K562 (cell line): ENCODE measurements at regions not wholly inside any gene's neighbourhood (a gene's known extent, or its start where the extent isn't known, plus 50 kb on each side); places are given as distances from the start of the nearest gene placed in this dataset.

ENCODE experiments used
- ATF3 ChIP-seq, 2 experiments: fragments of 450-650 bp in 1 of 2; sonication (generic) in 1 of 2; formaldehyde crosslinking in 1 of 2; IDR thresholded peaks in 1 of 2; conservative IDR thresholded peaks in 1 of 2; 2 replicates each; pipeline versions ENCODE4 v1.6.1 to v1.8.1; 2016 to 2023; ENCODE audit warnings: mild to moderate bottlenecking in 2 of 2, moderate library complexity in 2 of 2, inconsistent platforms in 1 of 2, missing genetic modification reagents in 1 of 2
- ATF7 ChIP-seq: fragments of 450-650 bp; IDR thresholded peaks from 2 replicates; pipeline ENCODE4 v1.7.1; 2014; ENCODE audit warnings: mild to moderate bottlenecking, moderate library complexity
- HEY1 ChIP-seq: fragments of 250-450 bp; sonication (Bioruptor Pico); IDR thresholded peaks from 2 replicates; pipeline ENCODE4 v1.5.0; 2020; ENCODE audit warnings: mild to moderate bottlenecking, moderate library complexity, borderline replicate concordance
- KDM4B ChIP-seq, 2 experiments: fragments of 450-650 bp in 1 of 2; sonication (generic) in 1 of 2; IDR thresholded peaks; 2 replicates each; pipeline ENCODE4 v1.6.1; 2016 to 2017; ENCODE audit warnings: borderline replicate concordance in 2 of 2, antibody characterized with exemption in 1 of 2, low read depth in 1 of 2, mild to moderate bottlenecking in 1 of 2
- LEF1 ChIP-seq: fragments of 450-650 bp; IDR thresholded peaks from 2 replicates; pipeline ENCODE4 v1.6.1; 2016; ENCODE audit warnings: mild to moderate bottlenecking
- MAFG ChIP-seq: fragments of 450-650 bp; conservative IDR thresholded peaks from 2 replicates; pipeline ENCODE4 v1.6.1; 2016; ENCODE audit warnings: missing genetic modification characterization, missing compliant biosample characterization
- NFE2 ChIP-seq: IDR thresholded peaks from 2 replicates; pipeline ENCODE4 v1.6.1; 2014; ENCODE audit warnings: antibody characterized with exemption, low read depth
- PRDM10 ChIP-seq: fragments of 450-650 bp; IDR thresholded peaks from 2 replicates; pipeline ENCODE4 v1.6.1; 2018; ENCODE audit not compliant: partially characterized antibody
- RBM17 ChIP-seq: fragments of 200-400 bp; formaldehyde crosslinking; IDR thresholded peaks from 2 replicates; pipeline ENCODE4 v1.6.1; 2017; ENCODE audit warnings: low read depth, mild to moderate bottlenecking, low read length, borderline replicate concordance
- SAFB2 ChIP-seq: fragments of 200-400 bp; formaldehyde crosslinking; IDR thresholded peaks from 2 replicates; pipeline ENCODE4 v1.6.1; 2018; ENCODE audit warnings: borderline replicate concordance, low read length, low read depth, moderate library complexity; ENCODE audit not compliant: severe bottlenecking
- SNIP1 ChIP-seq: fragments of 450-650 bp; IDR thresholded peaks from 2 replicates; pipeline ENCODE4 v1.7.1; 2017; ENCODE audit warnings: low read depth, mild to moderate bottlenecking
- STAT5B ChIP-seq: fragments of 250-450 bp; sonication (Bioruptor Pico); IDR thresholded peaks from 2 replicates; pipeline ENCODE4 v1.8.0; 2021; ENCODE audit warnings: mild to moderate bottlenecking, inconsistent platforms
- ZNF140 ChIP-seq: fragments of 250-450 bp; sonication (Bioruptor Pico); IDR thresholded peaks from 2 replicates; pipeline ENCODE4 v1.8.0; 2021; ENCODE audit warnings: moderate library complexity, mild to moderate bottlenecking, inconsistent platforms
- ZNF407 ChIP-seq: fragments of 450-650 bp; IDR thresholded peaks from 2 replicates; pipeline ENCODE4 v1.6.1; 2016; ENCODE audit warnings: low read depth
- ZNF76 ChIP-seq: fragments of 250-450 bp; sonication (Bioruptor Pico); IDR thresholded peaks from 2 replicates; pipeline ENCODE4 v1.4.0; 2020; ENCODE audit warnings: mild to moderate bottlenecking, moderate library complexity, borderline replicate concordance

- no peak for TF ChIP-seq ZNF407
- TF ChIP-seq MAFG (tag): 0 out of 2 replicates have a peak, but pooled peaks have one; percentile 38
- no peak for TF ChIP-seq SAFB2
- TF ChIP-seq ZNF76 (CRISPR knock-in tag): no peak
- peak; percentile 80 for TF ChIP-seq ATF3 (IDR thresholded peaks at IDR 0.05)
- TF ChIP-seq ATF3 (CRISPR knock-in tag; conservative IDR thresholded peaks at IDR 0.05): no peak
- TF ChIP-seq KDM4B (IDR thresholded peaks at IDR 0.05; ENCODE audit: borderline replicate concordance in 2 of 2, low read depth in 1 of 2): no peak
- TF ChIP-seq NFE2: peak; percentile 34; the same call in 1 of the 2 replicates
- no peak for TF ChIP-seq LEF1
- TF ChIP-seq RBM17: no peak
- no peak for TF ChIP-seq ZNF140 (CRISPR knock-in tag)
- TF ChIP-seq SNIP1: no peak
- TF ChIP-seq PRDM10: no peak
- no peak for TF ChIP-seq STAT5B
- no peak for TF ChIP-seq HEY1 (CRISPR knock-in tag)
- TF ChIP-seq ATF7: peak; percentile 72
Measured at GRCh38 chr2:200156166-200156835, 150.2 kb upstream of the SPATS2L start (continued).
